Neural progenitor cell (in vitro differentiated cells): ENCODE measurements at regions not wholly inside any gene's neighbourhood (a gene's known extent, or its start where the extent isn't known, plus 50 kb on each side); places are given as distances from the start of the nearest gene placed in this dataset.

Source experiments
- EZH2 ChIP-seq: fragments of 200-600 bp; sonication (generic); IDR thresholded peaks from 2 replicates; pipeline ENCODE4 v1.6.1; 2017; ENCODE audit warnings: antibody characterized with exemption, mild to moderate bottlenecking, moderate library complexity
- TF ChIP-seq, protein P1 (sequence below): fragments of 200-600 bp; sonication (generic); IDR thresholded peaks from 2 replicates; pipeline ENCODE4 v1.5.1; 2017; ENCODE audit warnings: antibody characterized with exemption, mild to moderate bottlenecking

DNA sequence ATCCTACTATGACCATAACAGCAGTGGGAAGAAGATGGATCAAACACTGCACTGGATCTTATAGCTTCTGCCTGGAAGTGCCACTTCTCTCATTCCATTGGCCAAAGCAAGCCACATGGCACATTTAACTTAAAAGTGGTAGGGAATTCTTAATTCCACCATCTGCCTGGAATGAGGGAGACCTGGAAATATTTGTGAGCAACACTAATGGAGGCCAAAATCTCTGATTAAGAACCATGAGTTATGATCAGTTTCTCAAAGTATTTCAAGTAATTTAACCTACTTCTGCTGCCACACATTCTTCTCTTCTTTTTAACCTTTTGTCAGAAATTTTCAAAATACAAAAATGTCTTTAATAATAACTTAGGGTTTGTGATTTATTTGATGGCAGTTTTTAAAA is 154.0 kb upstream of the C1orf87 start:
- TF ChIP-seq, protein P1, sequence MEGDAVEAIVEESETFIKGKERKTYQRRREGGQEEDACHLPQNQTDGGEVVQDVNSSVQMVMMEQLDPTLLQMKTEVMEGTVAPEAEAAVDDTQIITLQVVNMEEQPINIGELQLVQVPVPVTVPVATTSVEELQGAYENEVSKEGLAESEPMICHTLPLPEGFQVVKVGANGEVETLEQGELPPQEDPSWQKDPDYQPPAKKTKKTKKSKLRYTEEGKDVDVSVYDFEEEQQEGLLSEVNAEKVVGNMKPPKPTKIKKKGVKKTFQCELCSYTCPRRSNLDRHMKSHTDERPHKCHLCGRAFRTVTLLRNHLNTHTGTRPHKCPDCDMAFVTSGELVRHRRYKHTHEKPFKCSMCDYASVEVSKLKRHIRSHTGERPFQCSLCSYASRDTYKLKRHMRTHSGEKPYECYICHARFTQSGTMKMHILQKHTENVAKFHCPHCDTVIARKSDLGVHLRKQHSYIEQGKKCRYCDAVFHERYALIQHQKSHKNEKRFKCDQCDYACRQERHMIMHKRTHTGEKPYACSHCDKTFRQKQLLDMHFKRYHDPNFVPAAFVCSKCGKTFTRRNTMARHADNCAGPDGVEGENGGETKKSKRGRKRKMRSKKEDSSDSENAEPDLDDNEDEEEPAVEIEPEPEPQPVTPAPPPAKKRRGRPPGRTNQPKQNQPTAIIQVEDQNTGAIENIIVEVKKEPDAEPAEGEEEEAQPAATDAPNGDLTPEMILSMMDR, result no peak
- TF ChIP-seq EZH2, result no peak
